IMR-90 (cell line): ENCODE measurements at regions not wholly inside any gene's neighbourhood (a gene's known extent, or its start where the extent isn't known, plus 50 kb on each side); places are given as distances from the start of the nearest gene placed in this dataset.

Experiments
- CEBPB ChIP-seq: IDR thresholded peaks from 2 replicates; pipeline ENCODE4 v1.6.1; 2012; ENCODE audit warnings: low read depth, low read length, improper control_type of control experiment
- CHD1 ChIP-seq: IDR thresholded peaks from 2 replicates; pipeline ENCODE4 v1.6.1; 2012; ENCODE audit warnings: low read depth, low read length, improper control_type of control experiment
- CTCF ChIP-seq: conservative IDR thresholded peaks from 2 replicates; pipeline ENCODE4 v1.5.1; 2012; ENCODE audit warnings: mild to moderate bottlenecking, low read depth, low read length, improper control_type of control experiment
- ELK1 ChIP-seq: fragments of 150-350 bp; IDR thresholded peaks from 2 replicates; pipeline ENCODE4 v1.6.1; 2016; ENCODE audit warnings: low read depth, mild to moderate bottlenecking, low read length, moderate library complexity, borderline replicate concordance
- MAZ ChIP-seq: IDR thresholded peaks from 2 replicates; pipeline ENCODE4 v1.6.1; 2012; ENCODE audit warnings: low read depth, mild to moderate bottlenecking, low read length, improper control_type of control experiment, moderate library complexity, borderline replicate concordance
- POLR2A ChIP-seq: IDR thresholded peaks from 2 replicates; pipeline ENCODE4 v1.6.1; 2012; ENCODE audit warnings: mild to moderate bottlenecking, low read depth, low read length
- RAD21 ChIP-seq: IDR thresholded peaks from 2 replicates; pipeline ENCODE4 v1.6.1; 2012; ENCODE audit warnings: low read length, improper control_type of control experiment
- RFX5 ChIP-seq: IDR thresholded peaks from 2 replicates; pipeline ENCODE4 v1.8.0; 2012; ENCODE audit warnings: low read depth, mild to moderate bottlenecking, low read length, moderate library complexity
- USF2 ChIP-seq: fragments of 150-350 bp; IDR thresholded peaks from 2 replicates; pipeline ENCODE4 v1.6.1; 2017; ENCODE audit warnings: mild to moderate bottlenecking, antibody characterized with exemption, low read length, low read depth

- TF ChIP-seq POLR2A, result no peak
- TF ChIP-seq CTCF, result no peak
- no peak for TF ChIP-seq MAZ
- no peak for TF ChIP-seq CEBPB
- no peak for TF ChIP-seq ELK1
- no peak for TF ChIP-seq RFX5
- TF ChIP-seq CHD1, result no peak
- no peak for TF ChIP-seq RAD21
- no peak for TF ChIP-seq USF2
Measured at GRCh38 chr19:29076963-29077362, 136.0 kb downstream of the UQCRFS1 start.
